HepG2 (cell line): ENCODE measurements at regions not wholly inside any gene's neighbourhood (a gene's known extent, or its start where the extent isn't known, plus 50 kb on each side); places are given as distances from the start of the nearest gene placed in this dataset.

Experiments used
- CBFB ChIP-seq: sonication (generic); formaldehyde crosslinking; IDR thresholded peaks from 2 replicates; pipeline ENCODE4 v1.4.0; 2020; ENCODE audit warnings: missing genetic modification reagents
- E2F1 ChIP-seq: sonication (generic); formaldehyde crosslinking; IDR thresholded peaks from 2 replicates; pipeline ENCODE4 v1.5.0; 2020; ENCODE audit warnings: missing genetic modification reagents
- EP300 ChIP-seq, 3 experiments: sonication (generic) in 1 of 3; formaldehyde crosslinking in 1 of 3; IDR thresholded peaks; 2 replicates each; pipeline versions ENCODE4 v1.5.1 to v1.6.1; 2011 to 2020; ENCODE audit warnings: low read depth in 2 of 3, low read length in 2 of 3, borderline replicate concordance in 1 of 3, improper control_type of control experiment in 1 of 3, mild to moderate bottlenecking in 1 of 3, missing genetic modification reagents in 1 of 3, moderate library complexity in 1 of 3
- FOXA1 ChIP-seq, 2 experiments: fragments of 450-650 bp in 1 of 2; sonication (generic) in 1 of 2; formaldehyde crosslinking in 1 of 2; IDR thresholded peaks; 2 replicates each; pipeline versions ENCODE4 v1.4.0 to v1.6.1; 2016 to 2020; ENCODE audit warnings: missing genetic modification reagents in 1 of 2
- JUN ChIP-seq: sonication (generic); formaldehyde crosslinking; IDR thresholded peaks from 2 replicates; pipeline ENCODE4 v1.4.0; 2020; ENCODE audit warnings: mild to moderate bottlenecking, missing genetic modification reagents
- MAZ ChIP-seq, 2 experiments: sonication (generic) in 1 of 2; formaldehyde crosslinking in 1 of 2; IDR thresholded peaks; 2 replicates each; pipeline versions ENCODE4 v1.5.0 to v1.6.1; 2012 to 2020; ENCODE audit warnings: low read depth in 2 of 2, mild to moderate bottlenecking in 2 of 2, borderline replicate concordance in 1 of 2, improper control_type of control experiment in 1 of 2, low read length in 1 of 2, missing genetic modification reagents in 1 of 2, moderate library complexity in 1 of 2
- PBX2 ChIP-seq: IDR thresholded peaks from 2 replicates; pipeline ENCODE4 v1.6.1; 2016; ENCODE audit warnings: control low read depth
- POLR2A ChIP-seq, 2 experiments: IDR thresholded peaks; 2 replicates each; pipeline ENCODE4 v1.6.1; 2011; ENCODE audit warnings: low read depth in 2 of 2, low read length in 2 of 2, mild to moderate bottlenecking in 1 of 2, moderate library complexity in 1 of 2; ENCODE audit not compliant: insufficient read depth in 1 of 2
- ZNF207 ChIP-seq: fragments of 450-650 bp; IDR thresholded peaks from 2 replicates; pipeline ENCODE4 v1.6.1; 2016; ENCODE audit warnings: antibody characterized with exemption, borderline replicate concordance
- TF ChIP-seq, protein P1 (sequence below): sonication (generic); formaldehyde crosslinking; IDR thresholded peaks from 2 replicates; pipeline ENCODE4 v1.5.0; 2020; ENCODE audit warnings: mild to moderate bottlenecking, missing genetic modification reagents, moderate library complexity

- TF ChIP-seq, protein P1, sequence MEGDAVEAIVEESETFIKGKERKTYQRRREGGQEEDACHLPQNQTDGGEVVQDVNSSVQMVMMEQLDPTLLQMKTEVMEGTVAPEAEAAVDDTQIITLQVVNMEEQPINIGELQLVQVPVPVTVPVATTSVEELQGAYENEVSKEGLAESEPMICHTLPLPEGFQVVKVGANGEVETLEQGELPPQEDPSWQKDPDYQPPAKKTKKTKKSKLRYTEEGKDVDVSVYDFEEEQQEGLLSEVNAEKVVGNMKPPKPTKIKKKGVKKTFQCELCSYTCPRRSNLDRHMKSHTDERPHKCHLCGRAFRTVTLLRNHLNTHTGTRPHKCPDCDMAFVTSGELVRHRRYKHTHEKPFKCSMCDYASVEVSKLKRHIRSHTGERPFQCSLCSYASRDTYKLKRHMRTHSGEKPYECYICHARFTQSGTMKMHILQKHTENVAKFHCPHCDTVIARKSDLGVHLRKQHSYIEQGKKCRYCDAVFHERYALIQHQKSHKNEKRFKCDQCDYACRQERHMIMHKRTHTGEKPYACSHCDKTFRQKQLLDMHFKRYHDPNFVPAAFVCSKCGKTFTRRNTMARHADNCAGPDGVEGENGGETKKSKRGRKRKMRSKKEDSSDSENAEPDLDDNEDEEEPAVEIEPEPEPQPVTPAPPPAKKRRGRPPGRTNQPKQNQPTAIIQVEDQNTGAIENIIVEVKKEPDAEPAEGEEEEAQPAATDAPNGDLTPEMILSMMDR (CRISPR knock-in tag), result no peak
- TF ChIP-seq JUN, result no peak
- no peak for TF ChIP-seq EP300 (IDR thresholded peaks at IDR 0.05; ENCODE audit: low read depth in 2 of 2, low read length in 2 of 2)
- no peak for TF ChIP-seq EP300 (CRISPR knock-in tag; IDR thresholded peaks at IDR 0.05; ENCODE audit: borderline replicate concordance)
- no peak for TF ChIP-seq FOXA1 (IDR thresholded peaks at IDR 0.05)
- no peak for TF ChIP-seq FOXA1 (CRISPR knock-in tag; IDR thresholded peaks at IDR 0.05)
- no peak for TF ChIP-seq POLR2A (IDR thresholded peaks at IDR 0.05; ENCODE audit: insufficient read depth in 1 of 2, low read depth in 2 of 2, low read length in 2 of 2)
- no peak for TF ChIP-seq CBFB
- no peak for TF ChIP-seq E2F1
- no peak for TF ChIP-seq PBX2
- TF ChIP-seq ZNF207, result no peak
- no peak for TF ChIP-seq MAZ (IDR thresholded peaks at IDR 0.05; ENCODE audit: borderline replicate concordance, low read depth, low read length)
- TF ChIP-seq MAZ (CRISPR knock-in tag; IDR thresholded peaks at IDR 0.05; ENCODE audit: low read depth), result no peak
These were observed 79.2 kb upstream of the TGFBR2 start for GRCh38 chr3:30527186-30527585.
